ENCODE measurements at regions not wholly inside any gene's neighbourhood (a gene's known extent, or its start where the extent isn't known, plus 50 kb on each side); places are given as distances from the start of the nearest gene placed in this dataset.

GRCh38 chr22:49095366-49095765, 732.3 kb downstream of the BRD1 start:
- no peak for TF ChIP-seq CTCF (IDR thresholded peaks at IDR 0.05; ENCODE audit: low read depth, low read length)
- DNase-seq (ENCODE audit: extremely low read depth, low read depth): no peak

DNA sequence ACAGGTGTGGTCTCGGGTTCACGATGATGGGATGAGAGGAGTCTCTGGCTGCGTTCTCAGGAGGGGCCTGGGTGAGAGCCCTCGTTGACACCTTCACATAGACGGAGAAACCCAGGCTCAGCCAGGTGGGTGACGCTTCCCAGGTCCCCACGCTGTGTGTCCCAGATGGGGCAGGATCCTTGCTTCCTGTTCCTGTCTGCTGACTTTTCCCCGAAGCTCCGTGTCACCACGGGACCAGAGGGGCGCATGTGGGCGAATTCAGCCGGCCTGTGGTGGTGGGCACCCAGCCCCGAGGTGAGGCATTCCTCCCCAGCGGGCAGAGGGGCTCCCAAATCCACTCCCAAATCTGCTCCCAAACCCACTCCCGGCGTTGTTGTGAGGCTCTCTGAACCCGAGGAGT, 732.8 kb downstream of the BRD1 start:
- TF ChIP-seq CTCF (IDR thresholded peaks at IDR 0.05; ENCODE audit: low read depth, low read length): no peak
- no peak for DNase-seq (ENCODE audit: extremely low read depth, low read depth)

DNA sequence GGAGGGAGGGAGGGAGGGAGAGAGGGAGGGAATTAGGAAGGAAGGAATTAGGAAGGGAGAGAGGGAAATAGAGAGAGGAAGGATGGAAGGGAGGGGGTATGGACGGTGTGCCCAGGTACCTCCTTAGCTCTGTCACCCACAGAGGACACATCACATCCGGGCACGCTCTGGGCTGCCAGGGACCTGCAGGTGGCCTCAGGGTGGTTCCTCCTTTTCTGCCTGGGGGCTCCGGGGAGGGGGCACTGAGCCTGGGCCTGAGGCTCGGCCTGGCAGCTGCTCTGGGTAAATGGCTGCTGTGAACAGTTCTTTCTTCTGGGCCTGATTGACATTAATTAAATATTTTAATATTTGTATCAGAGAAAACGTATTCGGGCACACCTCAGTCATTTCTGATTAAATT, 733.5 kb downstream of the BRD1 start:
- no peak for DNase-seq (ENCODE audit: extremely low read depth, low read depth)
- no peak for TF ChIP-seq CTCF (IDR thresholded peaks at IDR 0.05; ENCODE audit: low read depth, low read length)

GRCh38 chr22:49093192-49093880, 734.3 kb downstream of the BRD1 start:
- DNase-seq (ENCODE audit: extremely low read depth, low read depth): no peak
- no peak for TF ChIP-seq CTCF (IDR thresholded peaks at IDR 0.05; ENCODE audit: low read depth, low read length)

GRCh38 chr22:49092716-49093115, 735.0 kb downstream of the BRD1 start:
- TF ChIP-seq CTCF (IDR thresholded peaks at IDR 0.05; ENCODE audit: low read depth, low read length): no peak

DNA sequence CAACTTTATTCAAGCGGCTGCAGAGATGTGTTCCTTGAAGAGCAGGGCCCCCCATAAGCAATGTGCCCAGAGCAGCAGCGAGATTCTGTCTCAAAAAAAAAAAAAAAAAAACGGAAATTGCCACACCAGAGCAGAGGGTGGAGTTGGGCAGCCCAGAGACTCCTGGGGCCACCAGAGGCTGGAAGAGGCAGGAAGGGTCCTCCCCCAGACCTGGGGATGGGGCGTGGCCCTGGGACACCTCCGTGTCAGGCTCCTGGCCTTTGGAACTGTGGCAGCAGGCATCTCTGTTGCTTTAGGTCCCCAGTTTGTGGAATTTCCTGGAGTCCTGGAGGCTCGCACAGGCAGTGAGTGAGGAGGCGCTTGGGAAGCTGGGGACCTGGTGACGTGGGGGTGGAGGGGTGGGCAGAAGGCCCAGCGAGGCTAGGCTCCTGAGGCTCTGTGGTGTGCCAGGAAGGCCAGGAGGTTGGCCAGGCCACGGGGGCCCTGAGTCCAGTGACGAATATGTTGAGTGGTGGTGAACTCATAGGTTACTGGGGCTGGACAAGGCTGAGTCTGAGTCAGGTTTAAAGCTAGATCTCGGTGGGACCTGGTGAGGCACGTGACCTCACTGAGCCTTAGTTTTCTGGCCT, 735.6 kb downstream of the BRD1 start:
- TF ChIP-seq CTCF (IDR thresholded peaks at IDR 0.05; ENCODE audit: low read depth, low read length): no peak
- no peak for DNase-seq (ENCODE audit: extremely low read depth, low read depth)

More at GRCh38 chr22:49092716-49093115, 735.0 kb downstream of the BRD1 start:
- DNase-seq (ENCODE audit: extremely low read depth, low read depth): no peak

- no peak for DNase-seq (ENCODE audit: extremely low read depth, low read depth)
- no peak for TF ChIP-seq CTCF (IDR thresholded peaks at IDR 0.05; ENCODE audit: low read depth, low read length)
Measured at GRCh38 chr22:49091451-49091850, 736.2 kb downstream of the BRD1 start.
